Choroid plexus epithelial cell (primary cell): ENCODE measurements at regions not wholly inside any gene's neighbourhood (a gene's known extent, or its start where the extent isn't known, plus 50 kb on each side); places are given as distances from the start of the nearest gene placed in this dataset.
"Not testable (repeated sequence)": the region's sequence is repeated elsewhere in the genome, so short reads cannot be mapped to it uniquely, and the experiment has no call there.

ENCODE experiments used
- DNase-seq: peaks from one replicate; pipeline ENCODE4 v3.0.0-alpha.2; 2010; ENCODE audit warnings: low read depth
- H3K4me3 ChIP-seq: 2 replicates; pipeline ENCODE4 v1.5.1; 2011; ENCODE audit warnings: low read depth, mild to moderate bottlenecking, control low read depth, low read length, moderate library complexity
- CTCF ChIP-seq: conservative IDR thresholded peaks from 2 replicates; pipeline ENCODE4 v1.5.1; 2011; ENCODE audit warnings: low read depth, mild to moderate bottlenecking, control low read depth, inconsistent platforms, low read length, moderate library complexity

- peak; percentile 8 for DNase-seq
Measured at GRCh38 chr5:15290953-15291352, 209.0 kb upstream of the FBXL7 start.

GRCh38 chr5:15286650-15287049, 213.3 kb upstream of the FBXL7 start:
- DNase-seq, result peak; percentile 28
- no peak overlapping the region for H3K4me3 ChIP-seq

More at GRCh38 chr5:15290953-15291352, 209.0 kb upstream of the FBXL7 start:
- peak; percentile 42 for TF ChIP-seq CTCF
- H3K4me3 ChIP-seq, result no peak overlapping the region

GRCh38 chr5:15285901-15286583, 213.9 kb upstream of the FBXL7 start:
- H3K4me3 ChIP-seq, result no peak overlapping the region
- peak; percentile 73 for DNase-seq
- TF ChIP-seq CTCF, result no peak

More at GRCh38 chr5:15286650-15287049, 213.3 kb upstream of the FBXL7 start:
- peak; percentile 43 for TF ChIP-seq CTCF

GRCh38 chr5:15284706-15285105, 215.3 kb upstream of the FBXL7 start:
- no peak for TF ChIP-seq CTCF
- H3K4me3 ChIP-seq, result no peak overlapping the region
- no peak for DNase-seq

GRCh38 chr5:15283076-15283475, 216.9 kb upstream of the FBXL7 start:
- DNase-seq, result peak; percentile 11
- no peak overlapping the region for H3K4me3 ChIP-seq
- TF ChIP-seq CTCF, result no peak

- no peak overlapping the region for H3K4me3 ChIP-seq
- no peak for TF ChIP-seq CTCF
Measured at GRCh38 chr5:15282611-15283010, 217.4 kb upstream of the FBXL7 start.

GRCh38 chr5:15271596-15271995, 228.4 kb upstream of the FBXL7 start:
- not testable (repeated sequence) for H3K4me3 ChIP-seq, DNase-seq

More at GRCh38 chr5:15282611-15283010, 217.4 kb upstream of the FBXL7 start:
- DNase-seq, result no peak
